Astrocyte (in vitro differentiated cells and primary cell): ENCODE measurements at regions not wholly inside any gene's neighbourhood (a gene's known extent, or its start where the extent isn't known, plus 50 kb on each side); places are given as distances from the start of the nearest gene placed in this dataset.

Experiments
- CTCF ChIP-seq: IDR thresholded peaks from 2 replicates; pipeline ENCODE4 v1.5.1; 2011; ENCODE audit warnings: low read depth, mild to moderate bottlenecking, inconsistent platforms, low read length, moderate library complexity; ENCODE audit not compliant: insufficient read depth
- EZH2 ChIP-seq: IDR thresholded peaks from 2 replicates; pipeline ENCODE4 v1.6.1; 2012; ENCODE audit warnings: mild to moderate bottlenecking, low read length, inconsistent platforms; ENCODE audit not compliant: insufficient read depth

- TF ChIP-seq CTCF (no peak), EZH2 (no peak)
Measured at GRCh38 chr4:56741595-56741994, 60.5 kb upstream of the HOPX start.
